Activated CD4-positive, alpha-beta T cell treated with anti-CD3 and anti-CD28 coated beads, Interleukin-2, amount 50 U/mL, for 24 hours (primary cell): ENCODE measurements at regions not wholly inside any gene's neighbourhood (a gene's known extent, or its start where the extent isn't known, plus 50 kb on each side); places are given as distances from the start of the nearest gene placed in this dataset.

Experiments used
- DNase-seq, 2 donors: peaks; one replicate each; pipeline ENCODE4 v3.0.0-alpha.2; 2020; ENCODE audit warnings: low read depth in 1 of 2, low spot score in 1 of 2

DNA sequence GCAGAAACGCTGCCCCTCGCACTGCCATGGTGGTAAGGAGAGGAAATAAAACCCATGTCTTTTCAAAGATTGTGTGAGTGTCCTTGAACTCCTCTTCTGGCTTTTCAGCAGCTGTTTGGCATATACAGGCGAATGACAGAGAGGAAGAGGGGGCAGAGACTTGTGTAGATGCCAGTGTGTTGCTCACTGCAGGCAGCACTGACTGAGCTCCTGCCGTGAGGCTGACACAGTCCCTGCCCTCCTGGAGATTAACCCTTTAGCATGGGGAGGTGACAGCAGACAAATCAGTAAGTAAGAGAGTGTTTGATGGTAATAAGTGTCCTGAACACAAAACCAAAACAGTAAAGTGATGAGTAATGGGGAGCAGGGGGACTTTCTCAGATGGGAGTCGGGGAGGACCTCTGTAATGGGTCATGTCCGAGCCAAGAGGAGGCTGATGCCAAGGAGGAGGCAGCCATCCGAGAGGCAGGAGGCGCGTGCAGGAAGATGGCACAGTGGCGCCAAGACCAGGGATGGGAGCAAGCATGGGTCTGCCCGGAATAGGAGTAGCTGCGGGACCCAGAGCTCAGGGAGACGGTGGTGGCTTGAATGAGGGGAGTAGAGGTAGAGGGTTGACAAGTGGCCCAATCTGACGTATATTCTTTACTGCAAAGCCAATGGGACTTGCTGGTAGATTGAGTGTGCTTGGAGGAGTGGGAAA, 182.2 kb downstream of the FOXO1 start:
- no peak for DNase-seq

GRCh38 chr13:40484974-40485373, 181.5 kb downstream of the FOXO1 start:
- no peak for DNase-seq

GRCh38 chr13:40485611-40486517, 180.6 kb downstream of the FOXO1 start:
- DNase-seq: peak in 1 of 2 donors; percentile 52

DNA sequence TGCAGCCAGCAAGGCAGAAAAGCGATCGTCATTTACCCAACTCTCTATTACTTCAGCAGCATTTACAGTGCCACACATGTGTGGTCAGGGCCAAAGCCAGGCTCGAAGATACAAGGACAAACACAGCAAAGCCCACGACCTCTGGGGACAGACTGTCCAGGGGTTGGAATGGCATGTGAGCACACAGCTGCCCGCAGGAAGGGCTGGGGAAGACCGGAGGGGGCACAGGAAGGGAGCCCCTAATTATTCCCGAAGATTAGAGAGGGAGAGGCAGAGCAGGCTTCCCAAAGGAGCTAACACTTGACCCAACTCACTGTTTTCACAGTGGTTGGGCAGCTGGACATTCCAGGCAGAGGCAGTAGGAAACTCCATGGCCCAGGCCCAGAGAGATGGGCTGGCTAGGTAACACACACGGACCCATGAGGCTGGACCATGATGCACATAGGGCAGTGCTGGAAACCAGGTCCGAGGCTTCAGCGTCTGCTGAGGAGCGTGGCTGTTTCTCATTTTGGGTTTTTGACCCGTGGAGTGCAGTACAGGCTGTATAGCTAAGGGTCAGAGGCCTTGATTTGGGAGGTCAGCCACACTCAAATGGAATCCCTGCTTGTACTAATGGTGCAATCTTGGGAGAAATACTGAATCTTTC, 179.8 kb downstream of the FOXO1 start:
- no peak for DNase-seq

- no peak for DNase-seq
Observed at GRCh38 chr13:40488869-40489391, 177.5 kb downstream of the FOXO1 start.

DNA sequence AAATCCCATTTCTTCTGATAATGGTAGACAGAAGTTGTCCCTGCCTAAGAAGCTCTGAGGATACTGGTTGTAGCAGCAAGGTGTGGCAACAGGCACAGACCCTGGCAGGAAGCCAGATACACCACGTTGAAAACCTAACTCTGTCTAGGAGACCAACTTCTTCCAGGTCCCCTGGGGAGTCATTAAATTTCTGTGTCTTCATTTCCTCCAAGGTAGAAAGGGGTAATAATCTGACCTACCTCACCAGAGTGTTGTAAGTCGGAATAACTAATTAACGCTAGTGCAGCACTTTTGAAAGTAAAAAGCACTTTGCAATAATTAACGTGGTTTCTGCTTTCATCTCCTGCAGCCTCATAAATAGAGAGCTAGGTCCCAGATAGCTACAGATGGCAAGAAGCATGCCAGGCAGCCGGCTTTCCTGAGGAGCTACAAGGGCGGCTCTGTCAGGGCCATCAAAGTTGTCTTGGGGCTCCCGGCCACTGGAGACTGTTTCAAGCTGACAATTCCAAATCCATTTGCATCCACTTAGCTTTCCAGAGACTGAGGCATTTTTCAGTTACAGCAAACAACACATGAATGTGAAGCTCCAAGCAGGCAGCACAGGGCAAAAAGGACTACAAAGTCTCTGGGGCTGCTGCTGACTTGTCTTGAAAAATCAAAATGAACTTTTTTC, 176.2 kb downstream of the FOXO1 start:
- DNase-seq: peak in 1 of 2 donors; percentile 37

- DNase-seq: no peak
Observed at GRCh38 chr13:40492511-40492910, 173.9 kb downstream of the FOXO1 start.

DNA sequence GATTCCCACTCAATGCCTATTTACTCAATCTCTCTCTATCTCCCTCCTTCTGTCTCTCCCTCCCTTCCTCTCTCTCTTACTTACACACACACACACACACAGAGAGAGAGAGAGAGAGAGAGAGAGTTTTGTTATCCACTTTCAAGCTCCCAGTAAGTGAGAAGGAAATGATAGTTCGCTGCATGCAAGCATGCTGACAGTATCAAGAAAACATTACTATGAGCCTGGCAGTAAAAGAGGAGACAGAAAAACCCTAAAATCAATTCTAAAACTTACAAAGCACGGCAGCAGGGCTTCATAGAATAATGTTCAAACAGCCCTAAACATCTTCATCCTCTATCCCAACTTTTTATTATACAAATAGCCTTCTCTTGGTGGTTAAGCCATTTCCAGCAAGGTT, 171.9 kb downstream of the FOXO1 start:
- no peak for DNase-seq

- no peak for DNase-seq
Observed at GRCh38 chr13:40494946-40495620, 171.4 kb downstream of the FOXO1 start.

DNA sequence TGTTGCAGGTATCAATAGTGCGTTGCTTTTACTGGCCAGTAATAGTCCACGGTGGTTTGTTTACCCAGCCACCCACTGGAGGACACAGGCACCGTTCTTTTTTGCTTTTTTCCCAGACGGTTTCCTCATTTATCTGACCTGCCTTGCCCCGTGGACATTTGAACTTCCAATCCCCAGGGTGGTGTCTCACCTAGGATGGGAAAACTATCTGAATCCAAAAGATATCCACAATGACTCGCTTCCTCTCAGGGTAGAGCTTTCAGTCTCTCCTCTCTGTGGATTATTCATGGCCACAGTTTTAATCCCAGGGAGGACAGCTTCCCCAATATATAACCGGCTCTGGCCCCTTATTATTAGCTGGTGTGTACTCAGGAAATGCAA, 170.8 kb downstream of the FOXO1 start:
- no peak for DNase-seq

GRCh38 chr13:40496035-40496810, 170.2 kb downstream of the FOXO1 start:
- no peak for DNase-seq

DNA sequence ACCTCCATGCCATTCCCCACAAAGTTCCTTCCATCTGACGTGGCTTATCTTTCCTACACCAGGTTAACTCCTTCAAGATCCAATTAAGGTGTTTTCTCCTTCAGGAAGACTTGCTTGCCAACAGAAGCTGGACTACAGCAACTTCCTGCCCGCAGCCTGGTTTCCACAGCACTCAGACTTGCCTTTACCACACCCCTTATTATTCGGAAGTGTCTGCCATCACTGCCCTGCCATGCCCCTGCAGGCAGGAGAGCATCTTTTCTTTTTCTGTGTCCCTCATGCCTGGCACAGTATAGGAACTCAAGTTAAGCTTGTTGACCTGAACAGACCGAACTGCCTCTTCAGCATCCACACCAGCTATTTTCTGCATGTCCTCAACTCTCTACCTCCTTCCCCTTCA, 168.0 kb downstream of the FOXO1 start:
- DNase-seq: no peak

- no peak for DNase-seq
Observed at GRCh38 chr13:40502236-40502635, 164.2 kb downstream of the FOXO1 start.

GRCh38 chr13:40503011-40503410, 163.4 kb downstream of the FOXO1 start:
- DNase-seq: no peak

DNA sequence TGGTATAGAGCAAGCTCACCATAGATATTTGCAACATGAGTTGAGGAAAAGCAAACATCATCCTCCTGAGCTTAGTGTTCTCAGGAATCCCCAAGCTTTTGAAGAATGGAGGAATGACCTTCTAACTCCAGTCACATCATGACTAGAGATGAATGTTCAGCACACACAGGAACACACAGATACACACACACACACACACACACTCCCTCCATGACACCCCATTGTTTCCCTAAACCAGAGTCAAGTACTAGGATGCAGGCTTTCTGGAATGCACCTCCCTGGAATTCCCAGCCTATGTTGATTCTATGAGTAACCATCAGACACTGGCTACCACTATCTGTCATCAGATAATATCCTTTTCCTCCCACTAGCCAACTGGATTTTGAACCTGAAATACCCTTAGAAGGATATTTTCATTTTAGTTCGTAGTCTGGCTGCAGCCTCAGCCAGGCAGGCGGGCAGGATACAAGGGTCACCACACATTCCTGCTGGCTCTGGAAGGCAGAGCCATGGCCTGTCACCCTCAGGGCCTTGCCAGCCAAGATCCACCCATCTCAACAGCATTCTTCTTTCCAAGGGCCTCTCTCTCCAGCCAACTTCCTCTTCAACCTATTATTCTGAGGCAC, 162.4 kb downstream of the FOXO1 start:
- DNase-seq: no peak

- no peak for DNase-seq
Observed at GRCh38 chr13:40504641-40505040, 161.8 kb downstream of the FOXO1 start.

GRCh38 chr13:40505196-40505595, 161.2 kb downstream of the FOXO1 start:
- no peak for DNase-seq
